ENCODE measurements at regions not wholly inside any gene's neighbourhood (a gene's known extent, or its start where the extent isn't known, plus 50 kb on each side); places are given as distances from the start of the nearest gene placed in this dataset.

DNA sequence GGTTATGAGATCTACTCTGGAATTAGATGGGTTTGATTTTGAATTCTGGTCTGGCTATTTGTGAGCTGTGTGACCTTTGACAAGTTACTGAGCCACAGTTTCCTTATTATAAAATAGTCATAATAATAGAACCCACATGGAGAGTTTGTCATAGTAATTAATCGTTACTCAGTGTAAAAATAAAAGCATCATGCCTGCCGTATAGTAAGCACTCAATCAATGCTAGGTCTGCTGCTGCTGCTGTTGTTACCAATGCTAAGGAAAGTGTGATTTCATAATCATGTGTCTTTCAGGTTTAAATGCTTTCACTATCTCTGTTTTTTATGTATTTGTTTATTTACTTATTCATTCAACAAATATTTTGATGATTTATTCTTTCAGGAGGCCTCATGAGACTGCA, 539.9 kb upstream of the SEL1L start:
- no peak for TF ChIP-seq FOXM1 (IDR thresholded peaks at IDR 0.05; ENCODE audit: borderline replicate concordance)
- no peak for TF ChIP-seq FOXK2 (IDR thresholded peaks at IDR 0.05)
- TF ChIP-seq FOXA1 (IDR thresholded peaks at IDR 0.05) = no peak
- TF ChIP-seq ELF4 (IDR thresholded peaks at IDR 0.05) = no peak
- TF ChIP-seq BHLHE40 (IDR thresholded peaks at IDR 0.05; ENCODE audit: borderline replicate concordance) = no peak
- TF ChIP-seq SUZ12 (IDR thresholded peaks at IDR 0.05) = no peak
- no peak for TF ChIP-seq SP1 (IDR thresholded peaks at IDR 0.05)
- no peak for TF ChIP-seq NFRKB (IDR thresholded peaks at IDR 0.05)
- no peak for TF ChIP-seq TARDBP (IDR thresholded peaks at IDR 0.05)
- TF ChIP-seq HDGF (IDR thresholded peaks at IDR 0.05; ENCODE audit: borderline replicate concordance) = no peak
